GM19455 (cell line): ENCODE measurements at regions not wholly inside any gene's neighbourhood (a gene's known extent, or its start where the extent isn't known, plus 50 kb on each side); places are given as distances from the start of the nearest gene placed in this dataset.

Experiments used
- ATAC-seq: cut with Tn5 transposase; IDR thresholded peaks from one replicate; pipeline ENCODE4 v1.9.1; 2021; ENCODE audit not compliant: unreplicated experiment

GRCh38 chr1:56229186-56229585, 350.2 kb downstream of the PLPP3 start:
- no peak for ATAC-seq

GRCh38 chr1:56227886-56228285, 351.5 kb downstream of the PLPP3 start:
- no peak for ATAC-seq

- no peak for ATAC-seq
These were observed 352.0 kb downstream of the PLPP3 start for GRCh38 chr1:56227401-56227800.

- ATAC-seq, result no peak
These were observed 353.2 kb downstream of the PLPP3 start for GRCh38 chr1:56225964-56226815.

- no peak for ATAC-seq
These were observed 355.4 kb downstream of the PLPP3 start for GRCh38 chr1:56223968-56224367.

- ATAC-seq, result no peak
These were observed 356.3 kb downstream of the PLPP3 start for GRCh38 chr1:56222914-56223540.

GRCh38 chr1:56220021-56220420, 359.3 kb downstream of the PLPP3 start:
- ATAC-seq, result no peak

GRCh38 chr1:56218023-56218422, 361.3 kb downstream of the PLPP3 start:
- ATAC-seq, result no peak

GRCh38 chr1:56216218-56216617, 363.1 kb downstream of the PLPP3 start:
- no peak for ATAC-seq

- no peak for ATAC-seq
These were observed 363.6 kb downstream of the PLPP3 start for GRCh38 chr1:56215771-56216170.

- ATAC-seq, result no peak
These were observed 364.3 kb downstream of the PLPP3 start for GRCh38 chr1:56215086-56215485.

GRCh38 chr1:56213068-56213467, 366.3 kb downstream of the PLPP3 start:
- no peak for ATAC-seq

GRCh38 chr1:56212143-56212542, 367.2 kb downstream of the PLPP3 start:
- no peak for ATAC-seq

- no peak for ATAC-seq
These were observed 373.0 kb downstream of the PLPP3 start for GRCh38 chr1:56206391-56206790.

GRCh38 chr1:56204206-56204605, 375.2 kb downstream of the PLPP3 start:
- ATAC-seq, result no peak

- no peak for ATAC-seq
These were observed 376.4 kb downstream of the PLPP3 start for GRCh38 chr1:56202796-56203492.

GRCh38 chr1:56202186-56202585, 377.2 kb downstream of the PLPP3 start:
- no peak for ATAC-seq

- no peak for ATAC-seq
These were observed 378.5 kb downstream of the PLPP3 start for GRCh38 chr1:56200896-56201295.

- no peak for ATAC-seq
These were observed 378.9 kb downstream of the PLPP3 start for GRCh38 chr1:56200442-56200841.

- no peak for ATAC-seq
These were observed 379.4 kb downstream of the PLPP3 start for GRCh38 chr1:56199956-56200355.

- no peak for ATAC-seq
These were observed 380.3 kb downstream of the PLPP3 start for GRCh38 chr1:56199061-56199460.

GRCh38 chr1:56197946-56198345, 381.4 kb downstream of the PLPP3 start:
- ATAC-seq, result no peak
